GM10266 (cell line): ENCODE measurements at regions not wholly inside any gene's neighbourhood (a gene's known extent, or its start where the extent isn't known, plus 50 kb on each side); places are given as distances from the start of the nearest gene placed in this dataset.
"Not testable (repeated sequence)": the region's sequence is repeated elsewhere in the genome, so short reads cannot be mapped to it uniquely, and the experiment has no call there.

Source experiments
- DNase-seq: peaks from one replicate; pipeline ENCODE4 v3.0.0; 2012; ENCODE audit errors: extremely low spot score
- CTCF ChIP-seq: IDR thresholded peaks from 2 replicates; pipeline ENCODE4 v1.5.1; 2012; ENCODE audit warnings: mild to moderate bottlenecking, low read depth; ENCODE audit not compliant: control insufficient read depth, insufficient read depth; ENCODE audit errors: missing control alignments

GRCh38 chr12:62005615-62006014 is 254.6 kb upstream of the USP15 start:
- TF ChIP-seq CTCF: no peak
- no peak for DNase-seq

- peak; percentile 64 for DNase-seq
- TF ChIP-seq CTCF: peak; percentile 67
Observed at GRCh38 chr12:62006076-62006732, 254.0 kb upstream of the USP15 start.

GRCh38 chr12:62008703-62009102 is 251.5 kb upstream of the USP15 start:
- no peak for TF ChIP-seq CTCF
- DNase-seq: no peak

- DNase-seq: no peak
- no peak for TF ChIP-seq CTCF
Observed at GRCh38 chr12:62009445-62009844, 250.8 kb upstream of the USP15 start.

- DNase-seq: not testable (repeated sequence)
Observed at GRCh38 chr12:62010331-62010906, 249.8 kb upstream of the USP15 start.

- not testable (repeated sequence) for DNase-seq
Observed at GRCh38 chr12:62010973-62011372, 249.2 kb upstream of the USP15 start.

GRCh38 chr12:62014330-62014729 is 245.9 kb upstream of the USP15 start:
- DNase-seq: no peak
- no peak for TF ChIP-seq CTCF

GRCh38 chr12:62016021-62016420 is 244.2 kb upstream of the USP15 start:
- DNase-seq: no peak
- no peak for TF ChIP-seq CTCF
